H1 (cell line): ENCODE measurements at regions not wholly inside any gene's neighbourhood (a gene's known extent, or its start where the extent isn't known, plus 50 kb on each side); places are given as distances from the start of the nearest gene placed in this dataset.

Experiments used
- CTCF ChIA-PET: fragments of 300-600 bp; sonication (Branson Sonifier 250); formaldehyde crosslinking; loops from one replicate; lab custom pipeline; 2021; ENCODE audit not compliant: partially characterized antibody; lab: Charles Lee
- POLR2A ChIA-PET: fragments of 300-600 bp; sonication (Branson Sonifier 250); formaldehyde crosslinking; loops from one replicate; lab custom pipeline; 2021; ENCODE audit warnings: inconsistent platforms; ENCODE audit not compliant: partially characterized antibody; lab: Charles Lee
- DNase-seq, 2 experiments: peaks; one replicate each; pipeline versions ENCODE4 v3.0.0 to v3.0.0-alpha.2; 2010 to 2022; ENCODE audit warnings: low spot score in 2 of 2, low read depth in 1 of 2, mixed read lengths in 1 of 2
- FAIRE-seq: peaks from 2 replicates; lab custom pipeline; 2011; peaks lifted over from hg19 to GRCh38; lab: Jason Lieb, UNC
- H2AFZ ChIP-seq: 2 replicates; pipeline ENCODE4 v1.8.1; 2012; ENCODE audit warnings: low read length, inconsistent platforms
- H2AK5ac ChIP-seq: 2 replicates; pipeline ENCODE4 v1.6.1; 2013; ENCODE audit warnings: low read depth, low read length
- H2BK120ac ChIP-seq: replicated peaks from 2 replicates; pipeline ENCODE3; 2013; ENCODE audit warnings: low read depth, low read length, inconsistent platforms
- H2BK12ac ChIP-seq: 2 replicates; pipeline ENCODE4 v1.6.1; 2013; ENCODE audit warnings: low read depth, low read length
- H2BK15ac ChIP-seq: 2 replicates; pipeline ENCODE4 v1.6.1; 2013; ENCODE audit warnings: low read length
- H2BK20ac ChIP-seq: 2 replicates; pipeline ENCODE4 v1.6.1; 2013; ENCODE audit warnings: low read length
- H2BK5ac ChIP-seq: 2 replicates; pipeline ENCODE4 v1.6.1; 2013; ENCODE audit warnings: low read depth, low read length
- H3K14ac ChIP-seq: 2 replicates; pipeline ENCODE4 v1.6.1; 2013; ENCODE audit warnings: inconsistent platforms; ENCODE audit not compliant: insufficient read length
- H3K18ac ChIP-seq: 2 replicates; pipeline ENCODE4 v1.6.1; 2013; ENCODE audit warnings: low read length; ENCODE audit errors: extremely low read depth
- H3K23ac ChIP-seq: 2 replicates; pipeline ENCODE4 v1.6.1; 2013; ENCODE audit warnings: inconsistent platforms; ENCODE audit not compliant: insufficient read length
- H3K23me2 ChIP-seq: 2 replicates; pipeline ENCODE4 v1.6.1; 2013; ENCODE audit warnings: low read depth, low read length
- H3K27ac ChIP-seq: 2 replicates; pipeline ENCODE4 v1.6.1; 2011; ENCODE audit warnings: low read depth, low read length, inconsistent platforms
- H3K27me3 ChIP-seq, 4 experiments: replicated peaks in 1 of 4; 1 replicate in 1 of 4; 2 replicates in 3 of 4; pipeline versions ENCODE4 v1.6.1 to v1.8.1; 2011 to 2013; ENCODE audit warnings: low read length in 3 of 4, mild to moderate bottlenecking in 3 of 4, inconsistent platforms in 2 of 4, mixed read lengths in 2 of 4, moderate library complexity in 1 of 4; ENCODE audit not compliant: control insufficient read depth in 3 of 4, insufficient read depth in 3 of 4; ENCODE audit errors: extremely low read depth in 1 of 4
- H3K36me3 ChIP-seq, 4 experiments: 2 replicates each; pipeline versions ENCODE4 v1.6.1 to v1.8.1; 2011 to 2013; ENCODE audit warnings: mild to moderate bottlenecking in 4 of 4, low read length in 3 of 4, moderate library complexity in 2 of 4, control low read depth in 1 of 4, inconsistent platforms in 1 of 4; ENCODE audit not compliant: insufficient read depth in 4 of 4, control insufficient read depth in 2 of 4
- H3K4ac ChIP-seq: replicated peaks from 2 replicates; pipeline ENCODE3; 2013; ENCODE audit warnings: low read length, low read depth, mixed read lengths, inconsistent platforms; ENCODE audit not compliant: insufficient read length
- H3K4me1 ChIP-seq, 4 experiments: replicated peaks in 1 of 4; 1 replicate in 1 of 4; 2 replicates in 3 of 4; pipeline versions ENCODE4 v1.6.1 to v1.8.1; 2011 to 2013; ENCODE audit warnings: low read length in 3 of 4, inconsistent platforms in 2 of 4, mixed read lengths in 1 of 4; ENCODE audit not compliant: insufficient read depth in 4 of 4, control insufficient read depth in 3 of 4
- H3K4me2 ChIP-seq, 2 experiments: 2 replicates each; pipeline versions ENCODE4 v1.6.1 to v1.8.1; 2011 to 2013; ENCODE audit warnings: low read depth in 2 of 2, low read length in 2 of 2, control low read depth in 1 of 2, inconsistent platforms in 1 of 2, mild to moderate bottlenecking in 1 of 2; ENCODE audit not compliant: insufficient read depth in 1 of 2
- H3K4me3 ChIP-seq, 4 experiments: fragments of 200-600, 300-600 bp in 1 of 4; sonication (generic), shearing (Covaris generic), sonication (Bioruptor Twin) in 1 of 4; 2 replicates each; pipeline versions ENCODE4 v1.5.1 to v1.8.1; 2011 to 2016; ENCODE audit warnings: low read length in 4 of 4, low read depth in 3 of 4, control low read depth in 2 of 4, inconsistent platforms in 2 of 4, mild to moderate bottlenecking in 2 of 4, mixed read lengths in 1 of 4, moderate library complexity in 1 of 4; ENCODE audit not compliant: insufficient read depth in 2 of 4; ENCODE audit errors: extremely low read depth in 1 of 4
- H3K56ac ChIP-seq: replicated peaks from 2 replicates; pipeline ENCODE3; 2013; ENCODE audit warnings: low read depth, mild to moderate bottlenecking, mixed read lengths, low read length, inconsistent platforms; ENCODE audit not compliant: insufficient read length
- H3K79me1 ChIP-seq: 2 replicates; pipeline ENCODE4 v1.6.1; 2013; ENCODE audit warnings: low read depth, low read length, control low read depth
- H3K79me2 ChIP-seq, 2 experiments: 2 replicates each; pipeline versions ENCODE4 v1.6.1 to v1.8.1; 2012 to 2013; ENCODE audit warnings: low read length in 2 of 2, mild to moderate bottlenecking in 2 of 2, inconsistent platforms in 1 of 2; ENCODE audit not compliant: insufficient read depth in 2 of 2, control insufficient read depth in 1 of 2
- H3K9ac ChIP-seq, 4 experiments: replicated peaks in 1 of 4; 1 replicate in 1 of 4; 2 replicates in 3 of 4; pipeline versions ENCODE4 v1.6.1 to v1.8.1; 2011 to 2013; ENCODE audit warnings: low read depth in 3 of 4, low read length in 3 of 4, control low read depth in 2 of 4, mild to moderate bottlenecking in 2 of 4, moderate library complexity in 2 of 4, inconsistent platforms in 1 of 4; ENCODE audit errors: extremely low read depth in 1 of 4
- H3K9me3 ChIP-seq, 2 experiments: 2 replicates each; pipeline versions ENCODE4 v1.6.1 to v1.8.1; 2012 to 2013; ENCODE audit warnings: mild to moderate bottlenecking in 2 of 2, moderate library complexity in 2 of 2, control low read depth in 1 of 2, inconsistent platforms in 1 of 2, low read depth in 1 of 2, low read length in 1 of 2, mixed read lengths in 1 of 2; ENCODE audit not compliant: insufficient read depth in 2 of 2
- H4K20me1 ChIP-seq, 2 experiments: replicated peaks in 1 of 2; 2 replicates each; pipeline versions ENCODE3 to v1.8.1; 2011 to 2013; ENCODE audit warnings: inconsistent platforms in 2 of 2, low read length in 2 of 2, mild to moderate bottlenecking in 1 of 2; ENCODE audit not compliant: insufficient read depth in 2 of 2, control insufficient read depth in 1 of 2
- H4K5ac ChIP-seq: 2 replicates; pipeline ENCODE4 v1.6.1; 2013; ENCODE audit warnings: low read length, low read depth, mixed read lengths, inconsistent platforms; ENCODE audit not compliant: insufficient read length
- H4K8ac ChIP-seq: 2 replicates; pipeline ENCODE4 v1.8.0; 2013; ENCODE audit warnings: mild to moderate bottlenecking, moderate library complexity, low read length, inconsistent platforms; ENCODE audit not compliant: insufficient read depth; ENCODE audit errors: extremely low read depth
- H4K91ac ChIP-seq: replicated peaks from 2 replicates; pipeline ENCODE3; 2013; ENCODE audit warnings: low read length, mixed read lengths, inconsistent platforms; ENCODE audit not compliant: insufficient read length
- CEBPB ChIP-seq: IDR thresholded peaks from 2 replicates; pipeline ENCODE4 v1.6.1; 2012; ENCODE audit warnings: low read depth, low read length
- KDM5A ChIP-seq: fragments of 200-600 bp; IDR thresholded peaks from 2 replicates; pipeline ENCODE4 v1.7.1; 2012; ENCODE audit warnings: mild to moderate bottlenecking, low read length, inconsistent platforms, mixed read lengths
- ZNF274 ChIP-seq: IDR thresholded peaks from 2 replicates; pipeline ENCODE4 v1.7.0; 2012; ENCODE audit warnings: low read length, borderline replicate concordance; ENCODE audit errors: extremely low read depth
- WGBS, 2 experiments: shearing (Covaris generic) in 1 of 2; methylation state at CpG; one replicate each; pipeline versions ENCODE4 v1.1.6 to v1.1.7; 2013 to 2015; ENCODE audit warnings: low lambda C conversion rate in 2 of 2, mixed read lengths in 2 of 2, inconsistent platforms in 1 of 2, low coverage in 1 of 2, missing lambda C conversion rate in 1 of 2; ENCODE audit not compliant: insufficient replicate concordance in 2 of 2, insufficient coverage in 1 of 2, insufficient read length in 1 of 2; ENCODE audit errors: extremely low coverage in 1 of 2, missing lambda C conversion rate in 1 of 2; 5-methylcytosine and 5-hydroxymethylcytosine counted together

- CTCF ChIA-PET, result interaction anchor here (0.7 to 1.4 kb wide), 3 partner anchors 11 to 93 kb away, joined by 3 to 5 read pairs (median 4); no protein-coding TSS in a partner anchor
- Histone ChIP-seq H4K91ac (no peak overlapping the region), H2BK120ac (no peak overlapping the region), H3K79me1 (no peaks in the 10 kb centered on the region), H2BK15ac (no peak overlapping the region), H2BK12ac (no peak overlapping the region), H2AFZ (no peak overlapping the region; the same call in 1 of the 2 replicates), H3K56ac (no peak overlapping the region), H3K79me2 (no peaks in the 10 kb centered on the region), H3K14ac (no peak overlapping the region), H3K4me2 (no peak overlapping the region), H3K36me3 (no peaks in the 10 kb centered on the region), H4K8ac (no peak overlapping the region), H3K4me1 (no peaks in the 10 kb centered on the region; a peak in 1 of 7 replicates), H2BK20ac (no peak overlapping the region), H3K27me3 (no peaks in the 10 kb centered on the region), H3K9me3 (no peaks in the 10 kb centered on the region), H4K5ac (no peak overlapping the region), H3K23me2 (no peaks in the 10 kb centered on the region), H3K27ac (no peak overlapping the region), H3K4ac (no peak overlapping the region), H4K20me1 (no peaks in the 10 kb centered on the region), H3K4me3 (no peak overlapping the region), H3K9ac (no peak overlapping the region), H2AK5ac (no peak overlapping the region), H3K23ac (no peak overlapping the region), H3K18ac (no peak overlapping the region), H2BK5ac (no peak overlapping the region)
- DNase-seq (no peak), FAIRE-seq (no peak)
- 88% methylated on average over 4 of the region's 4 CpGs; no CpG with 5 or more reads in 1 of the 2 experiments for WGBS, 2 experiments
- POLR2A ChIA-PET, result no interaction called here
- TF ChIP-seq KDM5A (no peak), CEBPB (no peak), ZNF274 (no peak)
Measured at GRCh38 chr19:28972058-28972852, 240.7 kb downstream of the UQCRFS1 start.
